Stimulated activated CD8-positive, alpha-beta memory T cell treated with anti-CD3 and anti-CD28 coated beads, Interleukin-2, amount 100 ng/mL, for 1 hour (primary cell): ENCODE measurements at regions not wholly inside any gene's neighbourhood (a gene's known extent, or its start where the extent isn't known, plus 50 kb on each side); places are given as distances from the start of the nearest gene placed in this dataset.
"Not testable (repeated sequence)": the region's sequence is repeated elsewhere in the genome, so short reads cannot be mapped to it uniquely, and the experiment has no call there.

ENCODE experiments used
- DNase-seq, 2 donors: peaks; one replicate each; pipeline ENCODE4 v3.0.0-alpha.2; 2020; ENCODE audit warnings: low read depth in 2 of 2

- no peak for DNase-seq
Observed at GRCh38 chrX:13428053-13428786, 108.4 kb upstream of the ATXN3L start.

DNA sequence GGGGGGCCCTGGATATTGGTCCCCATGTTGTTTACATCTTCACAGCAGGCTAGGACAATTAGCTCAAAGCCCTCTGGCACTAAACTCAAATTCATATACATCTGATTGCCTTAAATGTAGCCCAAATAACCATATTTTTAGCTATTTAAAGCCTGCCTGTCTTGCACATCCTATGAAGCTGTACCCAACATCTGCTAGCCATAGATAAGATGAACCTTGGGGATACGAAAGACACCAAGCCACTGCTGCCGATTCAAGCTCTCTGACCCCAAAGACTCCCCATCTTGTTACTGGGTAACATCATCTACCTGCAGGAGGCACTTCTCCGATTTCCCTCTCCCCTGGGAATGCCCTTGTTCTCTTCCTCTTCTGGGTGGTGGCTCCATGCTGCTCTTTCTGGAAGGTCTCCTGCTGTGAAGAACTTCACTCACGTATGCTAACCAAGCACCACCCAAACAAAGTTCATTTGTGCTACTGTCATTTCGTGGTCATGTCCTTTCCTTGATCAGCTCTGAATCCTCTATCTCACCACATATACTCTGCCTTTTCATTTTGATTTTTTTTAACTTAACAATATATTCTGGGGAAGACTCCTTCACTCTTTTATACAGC is 107.7 kb upstream of the ATXN3L start:
- no peak for DNase-seq

GRCh38 chrX:13420545-13421183 is 100.8 kb upstream of the ATXN3L start:
- DNase-seq: no peak

DNA sequence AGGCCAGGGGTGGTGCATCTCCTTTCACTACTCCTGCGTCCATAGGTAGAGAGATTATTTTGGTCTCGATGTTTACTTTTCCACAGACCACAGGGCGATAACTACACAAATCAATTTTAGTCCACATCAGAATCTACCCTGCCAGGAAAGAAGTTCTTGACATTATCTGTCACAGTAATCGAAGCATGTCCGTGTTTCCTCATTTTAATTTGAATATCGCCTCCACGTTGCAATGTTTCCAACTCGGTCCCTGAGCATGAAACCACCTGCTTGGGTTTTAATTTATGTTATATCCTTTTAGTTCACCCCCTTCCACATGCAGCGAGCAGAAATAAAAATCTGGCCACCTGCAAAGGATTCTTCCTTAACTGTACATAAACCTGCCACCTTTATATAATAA is 100.1 kb upstream of the ATXN3L start:
- DNase-seq: no peak

- no peak for DNase-seq
Observed at GRCh38 chrX:13419276-13419675, 99.4 kb upstream of the ATXN3L start.

GRCh38 chrX:13418126-13419097 is 98.6 kb upstream of the ATXN3L start:
- no peak for DNase-seq

GRCh38 chrX:13415509-13415908 is 95.7 kb upstream of the ATXN3L start:
- DNase-seq: no peak

GRCh38 chrX:13414006-13414647 is 94.3 kb upstream of the ATXN3L start:
- DNase-seq: no peak

GRCh38 chrX:13412208-13412600 is 92.4 kb upstream of the ATXN3L start:
- DNase-seq: no peak

DNA sequence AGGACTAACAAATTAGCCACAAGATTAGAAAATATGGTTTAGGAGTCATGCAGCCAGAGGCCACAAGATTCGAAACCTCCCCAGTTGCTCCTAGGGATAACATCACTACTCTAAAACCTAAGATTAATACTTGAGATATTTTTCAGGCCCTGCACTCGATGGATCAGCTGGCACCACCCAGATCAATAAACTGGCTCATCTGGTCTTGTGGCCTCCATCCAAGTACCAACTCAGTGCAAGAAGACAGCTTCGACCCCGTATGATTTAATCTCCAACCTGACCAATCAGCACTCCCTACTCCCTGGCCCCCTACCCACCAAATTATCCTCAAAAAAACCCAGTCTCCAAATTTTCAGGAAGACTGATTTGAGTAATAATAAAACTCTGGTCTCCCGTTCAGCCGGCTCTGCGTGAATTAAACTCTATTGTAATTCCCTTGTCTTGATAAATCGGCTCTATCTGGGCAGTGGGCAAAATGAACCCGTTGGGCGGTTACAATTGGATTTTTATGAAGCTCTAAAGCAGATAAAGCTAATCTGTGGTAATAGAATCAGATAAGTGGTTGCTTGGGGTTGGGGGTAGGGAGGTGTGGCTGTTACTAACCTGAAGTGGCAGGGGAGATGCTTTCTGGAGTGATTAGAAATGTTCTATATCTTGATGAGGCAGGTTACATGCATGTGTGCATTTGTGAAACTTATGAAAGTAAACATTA is 91.8 kb upstream of the ATXN3L start:
- no peak for DNase-seq

DNA sequence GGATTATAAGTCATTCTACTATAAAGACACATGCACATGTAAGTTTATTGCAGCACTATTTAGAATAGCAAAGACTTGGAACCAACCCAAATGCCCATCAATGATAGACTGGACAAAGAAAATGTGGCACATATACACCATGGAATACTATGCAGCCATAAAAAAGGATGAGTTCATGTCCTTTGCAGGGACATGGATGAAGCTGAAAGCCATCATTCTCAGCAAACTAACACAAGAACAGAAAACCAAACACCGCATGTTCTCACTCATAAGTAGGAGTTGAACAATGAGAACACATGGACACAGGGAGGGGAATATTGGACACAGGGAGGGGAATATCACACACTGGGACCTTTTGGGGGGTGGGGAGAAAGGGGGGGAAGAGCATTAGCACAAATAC is 88.7 kb upstream of the ATXN3L start:
- DNase-seq: not testable (repeated sequence)

- DNase-seq: not testable (repeated sequence)
Observed at GRCh38 chrX:13404777-13405176, 84.9 kb upstream of the ATXN3L start.

- no peak for DNase-seq
Observed at GRCh38 chrX:13404364-13404763, 84.5 kb upstream of the ATXN3L start.

DNA sequence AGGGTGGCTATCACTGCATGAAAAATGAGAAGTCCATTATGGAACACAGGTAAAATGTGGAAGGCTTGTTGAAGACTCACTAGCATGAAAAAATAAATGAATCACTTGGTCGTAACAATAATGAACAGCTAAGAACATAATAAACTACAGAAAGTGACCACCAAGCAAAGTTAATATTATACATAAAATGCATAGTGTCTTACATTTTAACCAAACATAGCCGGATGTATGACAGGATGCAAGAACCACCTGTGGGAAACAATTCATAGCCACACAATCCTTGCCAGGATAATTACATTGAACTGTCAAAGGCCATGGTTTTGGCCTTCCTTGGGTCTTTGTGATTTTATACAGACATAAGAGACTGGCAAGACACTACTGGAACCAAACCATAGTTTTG is 81.9 kb upstream of the ATXN3L start:
- DNase-seq: no peak

- no peak for DNase-seq
Observed at GRCh38 chrX:13398839-13399238, 79.0 kb upstream of the ATXN3L start.

GRCh38 chrX:13397878-13398818 is 78.3 kb upstream of the ATXN3L start:
- no peak for DNase-seq

DNA sequence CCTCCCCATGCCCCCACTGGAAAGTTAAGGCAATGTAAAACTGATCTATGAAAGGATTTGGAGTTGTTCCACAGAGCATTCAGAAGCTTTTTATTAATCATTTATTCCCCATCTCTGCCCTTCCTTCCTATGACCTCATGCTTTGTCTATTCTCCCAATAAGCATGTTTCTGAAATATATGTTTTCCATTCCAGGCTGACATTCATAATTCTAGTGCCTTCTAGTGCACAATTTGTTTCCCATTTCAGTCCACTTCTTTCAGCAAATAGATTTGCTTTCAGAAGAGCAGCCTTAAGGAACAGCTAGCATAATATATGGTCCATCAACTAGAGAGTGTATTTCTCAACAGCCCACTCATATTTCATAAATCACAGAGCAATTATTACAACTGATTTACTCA is 77.1 kb upstream of the ATXN3L start:
- DNase-seq: no peak

GRCh38 chrX:13389501-13389900 is 69.6 kb upstream of the ATXN3L start:
- DNase-seq: no peak

GRCh38 chrX:13387666-13388494 is 68.0 kb upstream of the ATXN3L start:
- no peak for DNase-seq
